Posterior cingulate gyrus (tissue), 11 donors: ENCODE measurements at regions not wholly inside any gene's neighbourhood (a gene's known extent, or its start where the extent isn't known, plus 50 kb on each side); places are given as distances from the start of the nearest gene placed in this dataset.
A peak's percentile ranks its signal among the peaks of the same experiment; 100 is the strongest.

Experiments
- DNase-seq, 10 donors: peaks; one replicate each; pipeline versions ENCODE4 v3.0.0 to v3.0.0-alpha.2; 2020 to 2021; ENCODE audit warnings: mixed read lengths in 3 of 10
- intact Hi-C: fragments of 100-400 bp; cut with DNase I; formaldehyde crosslinking; loops from one replicate; pipeline ENCODE4 v1.15.1; 2023

- intact Hi-C loops = no loop called here
- DNase-seq = peak in 7 of 10 donors; percentile 2 to 86 (median 31)
Measured at GRCh38 chr20:63064745-63065711, 58.3 kb upstream of the BHLHE23 start.

GRCh38 chr20:63064310-63064709, 57.5 kb upstream of the BHLHE23 start:
- peak in 5 of 10 donors; percentile 4 to 83 (median 59) for DNase-seq
- intact Hi-C loops = no loop called here

GRCh38 chr20:63062188-63063140, 55.7 kb upstream of the BHLHE23 start:
- intact Hi-C loops = no loop called here
- peak in 4 of 10 donors; percentile 12 to 59 (median 40) for DNase-seq

GRCh38 chr20:63061771-63062100, 55.0 kb upstream of the BHLHE23 start:
- intact Hi-C loops = no loop called here
- DNase-seq = peak in 2 of 10 donors; percentile 2 to 24

GRCh38 chr20:63061051-63061770, 54.4 kb upstream of the BHLHE23 start:
- peak in 5 of 10 donors; percentile 2 to 41 (median 24) for DNase-seq
- intact Hi-C loops = no loop called here

GRCh38 chr20:63060057-63060991, 53.6 kb upstream of the BHLHE23 start:
- intact Hi-C loops = no loop called here
- DNase-seq = peak in 6 of 10 donors; percentile 43 to 93 (median 68)

- intact Hi-C loops = no loop called here
- peak in 4 of 10 donors; percentile 11 to 67 (median 54) for DNase-seq
Measured at GRCh38 chr20:63059684-63060056, 52.9 kb upstream of the BHLHE23 start.

- DNase-seq = peak in 4 of 10 donors; percentile 7 to 68 (median 62)
- intact Hi-C loops = no loop called here
Measured at GRCh38 chr20:63058696-63059335, 52.1 kb upstream of the BHLHE23 start.

- intact Hi-C loops = no loop called here
- no peak for DNase-seq
Measured at GRCh38 chr20:63057171-63058117, 50.7 kb upstream of the BHLHE23 start.

- intact Hi-C loops = loop anchor here (1.0 kb wide), 1 partner anchor 123 kb away; no protein-coding TSS in a partner anchor
- peak; percentile 26 to 90 (median 48) for DNase-seq
Measured at GRCh38 chr20:63056236-63057170, 49.7 kb upstream of the BHLHE23 start.
